GM23338 (cell line): ENCODE measurements at regions not wholly inside any gene's neighbourhood (a gene's known extent, or its start where the extent isn't known, plus 50 kb on each side); places are given as distances from the start of the nearest gene placed in this dataset.

ENCODE experiments used
- ATAC-seq: fragments of 200-7000 bp; cut with Tn5 transposase; 3 replicates; pipeline ENCODE4 v1.9.1; 2020
- DNase-seq: peaks from one replicate; pipeline ENCODE4 v3.0.0-alpha.2; 2015; ENCODE audit warnings: low spot score
- H2AFZ ChIP-seq: fragments of 200-600 bp; sonication (generic); 2 replicates; pipeline ENCODE4 v1.8.0; 2016; ENCODE audit warnings: antibody characterized with exemption, mild to moderate bottlenecking, moderate library complexity
- H3F3A ChIP-seq: fragments of 200-600 bp; sonication (generic); replicated peaks from 2 replicates; pipeline ENCODE4 v1.8.0; 2017; ENCODE audit warnings: antibody characterized with exemption, mixed run types, low read depth
- H3K27ac ChIP-seq: fragments of 200-600 bp; sonication (generic); 2 replicates; pipeline ENCODE4 v1.6.1; 2016; ENCODE audit warnings: low read depth
- H3K27me3 ChIP-seq: fragments of 200-600 bp; sonication (generic); 2 replicates; pipeline ENCODE4 v1.8.0; 2016; ENCODE audit warnings: mild to moderate bottlenecking, mixed run types, moderate library complexity; ENCODE audit not compliant: insufficient read depth
- H3K36me3 ChIP-seq: fragments of 200-600 bp; sonication (generic); 2 replicates; pipeline ENCODE4 v1.8.0; 2016; ENCODE audit warnings: mild to moderate bottlenecking; ENCODE audit not compliant: insufficient read depth
- H3K4me1 ChIP-seq: fragments of 200-600 bp; sonication (generic); 2 replicates; pipeline ENCODE4 v1.8.0; 2016; ENCODE audit warnings: mild to moderate bottlenecking, moderate library complexity; ENCODE audit not compliant: insufficient read depth
- H3K4me2 ChIP-seq: fragments of 200-600 bp; sonication (generic); 2 replicates; pipeline ENCODE4 v1.7.1; 2017; ENCODE audit warnings: mixed run types
- H3K4me3 ChIP-seq: fragments of 200-600 bp; sonication (generic); 2 replicates; pipeline ENCODE4 v1.6.1; 2016; ENCODE audit warnings: mixed run types
- H3K79me2 ChIP-seq: fragments of 200-600 bp; sonication (generic); replicated peaks from 2 replicates; pipeline ENCODE4 v1.8.0; 2017; ENCODE audit warnings: mild to moderate bottlenecking; ENCODE audit not compliant: insufficient read depth
- H3K9me2 ChIP-seq: fragments of 200-600 bp; sonication (generic); 2 replicates; pipeline ENCODE4 v1.8.0; 2017; ENCODE audit not compliant: insufficient read depth
- H4K20me1 ChIP-seq: fragments of 200-600 bp; sonication (generic); replicated peaks from 2 replicates; pipeline ENCODE4 v1.8.0; 2017; ENCODE audit warnings: mild to moderate bottlenecking; ENCODE audit not compliant: insufficient read depth
- H3K27ac Mint-ChIP-seq: 2 replicates; pipeline ENCODE4 v1.8.0; 2020; ENCODE audit warnings: inconsistent platforms, mild to moderate bottlenecking, moderate library complexity, mixed read lengths
- H3K27me3 Mint-ChIP-seq: 3 replicates; pipeline ENCODE4 v1.8.0; 2022; ENCODE audit warnings: low read depth, mild to moderate bottlenecking, moderate library complexity, mixed read lengths, inconsistent platforms; ENCODE audit not compliant: insufficient read depth, poor library complexity
- H3K36me3 Mint-ChIP-seq: 3 replicates; pipeline ENCODE4 v1.8.0; 2021; ENCODE audit warnings: low read depth, mild to moderate bottlenecking, inconsistent platforms, moderate library complexity, mixed read lengths
- H3K4me1 Mint-ChIP-seq: 3 replicates; pipeline ENCODE4 v1.8.0; 2020; ENCODE audit warnings: mild to moderate bottlenecking, inconsistent platforms, mixed read lengths
- H3K4me3 Mint-ChIP-seq: 3 replicates; pipeline ENCODE4 v1.8.0; 2021; ENCODE audit warnings: moderate library complexity, mild to moderate bottlenecking, inconsistent platforms, mixed read lengths
- H3K9me3 Mint-ChIP-seq: 3 replicates; pipeline ENCODE4 v1.8.0; 2020; ENCODE audit warnings: moderate library complexity, mild to moderate bottlenecking, inconsistent platforms, mixed read lengths
- CREB1 ChIP-seq: fragments of 250-450 bp; sonication (Bioruptor Pico); IDR thresholded peaks from 2 replicates; pipeline ENCODE4 v1.5.0; 2020; ENCODE audit warnings: low read depth, mild to moderate bottlenecking, moderate library complexity
- ETS1 ChIP-seq: IDR thresholded peaks from 2 replicates; pipeline ENCODE4 v1.6.1; 2016; ENCODE audit warnings: antibody characterized with exemption
- EZH2 ChIP-seq: fragments of 200-600 bp; sonication (generic); IDR thresholded peaks from one replicate; pipeline ENCODE4 v1.8.0; 2017; ENCODE audit warnings: antibody characterized with exemption, mild to moderate bottlenecking, low read depth; ENCODE audit not compliant: unreplicated experiment
- EZH2phosphoT487 ChIP-seq: fragments of 200-600 bp; sonication (generic); IDR thresholded peaks from one replicate; pipeline ENCODE4 v1.8.1; 2018; ENCODE audit warnings: antibody characterized with exemption; ENCODE audit not compliant: unreplicated experiment
- JUNB ChIP-seq: IDR thresholded peaks from one replicate; pipeline ENCODE4 v1.6.1; 2016; ENCODE audit warnings: antibody characterized with exemption; ENCODE audit not compliant: unreplicated experiment
- NANOG ChIP-seq: IDR thresholded peaks from 2 replicates; pipeline ENCODE4 v1.6.1; 2016; ENCODE audit warnings: antibody characterized with exemption, borderline replicate concordance
- REST ChIP-seq: IDR thresholded peaks from one replicate; pipeline ENCODE4 v1.6.1; 2018; ENCODE audit warnings: antibody characterized with exemption; ENCODE audit not compliant: unreplicated experiment
- ZNF114 ChIP-seq: fragments of 250-450 bp; sonication (Bioruptor Pico); IDR thresholded peaks from 2 replicates; pipeline ENCODE4 v1.5.0; 2020; ENCODE audit warnings: mild to moderate bottlenecking, moderate library complexity
- TF ChIP-seq, protein P1 (sequence below): fragments of 250-450 bp; sonication (Bioruptor Pico); IDR thresholded peaks from 2 replicates; pipeline ENCODE4 v1.5.0; 2020; ENCODE audit warnings: mild to moderate bottlenecking, moderate library complexity
- TF ChIP-seq, protein P2 (sequence below), 2 experiments: fragments of 200-600 bp in 1 of 2; sonication (generic) in 1 of 2; conservative IDR thresholded peaks; 2 replicates each; pipeline versions ENCODE4 v1.5.1 to v1.6.1; 2016 to 2017; ENCODE audit warnings: antibody characterized with exemption in 2 of 2, low read depth in 2 of 2, mild to moderate bottlenecking in 2 of 2, moderate library complexity in 1 of 2

GRCh38 chr12:91954747-91955146 is 190.9 kb downstream of the BTG1 start:
- Histone ChIP-seq H3F3A (no peaks in the 10 kb centered on the region), H3K36me3 (no peaks in the 10 kb centered on the region), H4K20me1 (no peaks in the 10 kb centered on the region), H3K4me3 (no peak overlapping the region), H3K4me2 (no peak overlapping the region), H3K4me1 (no peaks in the 10 kb centered on the region), H3K79me2 (no peaks in the 10 kb centered on the region), H3K9me2 (no peaks in the 10 kb centered on the region), H3K27me3 (no peaks in the 10 kb centered on the region), H2AFZ (0 out of 2 replicates have a peak overlapping the region, but pooled peaks have one; percentile 23), H3K27ac (no peak overlapping the region)
- Mint-ChIP-seq H3K27ac (no peak overlapping the region), H3K36me3 (no peaks in the 10 kb centered on the region), H3K27me3 (no peaks in the 10 kb centered on the region), H3K4me3 (no peak overlapping the region), H3K4me1 (no peaks in the 10 kb centered on the region), H3K9me3 (no peaks in the 10 kb centered on the region)
- DNase-seq (no peak), ATAC-seq (no peak)
- no peak for TF ChIP-seq JUNB
- no peak for TF ChIP-seq EZH2
- TF ChIP-seq, protein P1, sequence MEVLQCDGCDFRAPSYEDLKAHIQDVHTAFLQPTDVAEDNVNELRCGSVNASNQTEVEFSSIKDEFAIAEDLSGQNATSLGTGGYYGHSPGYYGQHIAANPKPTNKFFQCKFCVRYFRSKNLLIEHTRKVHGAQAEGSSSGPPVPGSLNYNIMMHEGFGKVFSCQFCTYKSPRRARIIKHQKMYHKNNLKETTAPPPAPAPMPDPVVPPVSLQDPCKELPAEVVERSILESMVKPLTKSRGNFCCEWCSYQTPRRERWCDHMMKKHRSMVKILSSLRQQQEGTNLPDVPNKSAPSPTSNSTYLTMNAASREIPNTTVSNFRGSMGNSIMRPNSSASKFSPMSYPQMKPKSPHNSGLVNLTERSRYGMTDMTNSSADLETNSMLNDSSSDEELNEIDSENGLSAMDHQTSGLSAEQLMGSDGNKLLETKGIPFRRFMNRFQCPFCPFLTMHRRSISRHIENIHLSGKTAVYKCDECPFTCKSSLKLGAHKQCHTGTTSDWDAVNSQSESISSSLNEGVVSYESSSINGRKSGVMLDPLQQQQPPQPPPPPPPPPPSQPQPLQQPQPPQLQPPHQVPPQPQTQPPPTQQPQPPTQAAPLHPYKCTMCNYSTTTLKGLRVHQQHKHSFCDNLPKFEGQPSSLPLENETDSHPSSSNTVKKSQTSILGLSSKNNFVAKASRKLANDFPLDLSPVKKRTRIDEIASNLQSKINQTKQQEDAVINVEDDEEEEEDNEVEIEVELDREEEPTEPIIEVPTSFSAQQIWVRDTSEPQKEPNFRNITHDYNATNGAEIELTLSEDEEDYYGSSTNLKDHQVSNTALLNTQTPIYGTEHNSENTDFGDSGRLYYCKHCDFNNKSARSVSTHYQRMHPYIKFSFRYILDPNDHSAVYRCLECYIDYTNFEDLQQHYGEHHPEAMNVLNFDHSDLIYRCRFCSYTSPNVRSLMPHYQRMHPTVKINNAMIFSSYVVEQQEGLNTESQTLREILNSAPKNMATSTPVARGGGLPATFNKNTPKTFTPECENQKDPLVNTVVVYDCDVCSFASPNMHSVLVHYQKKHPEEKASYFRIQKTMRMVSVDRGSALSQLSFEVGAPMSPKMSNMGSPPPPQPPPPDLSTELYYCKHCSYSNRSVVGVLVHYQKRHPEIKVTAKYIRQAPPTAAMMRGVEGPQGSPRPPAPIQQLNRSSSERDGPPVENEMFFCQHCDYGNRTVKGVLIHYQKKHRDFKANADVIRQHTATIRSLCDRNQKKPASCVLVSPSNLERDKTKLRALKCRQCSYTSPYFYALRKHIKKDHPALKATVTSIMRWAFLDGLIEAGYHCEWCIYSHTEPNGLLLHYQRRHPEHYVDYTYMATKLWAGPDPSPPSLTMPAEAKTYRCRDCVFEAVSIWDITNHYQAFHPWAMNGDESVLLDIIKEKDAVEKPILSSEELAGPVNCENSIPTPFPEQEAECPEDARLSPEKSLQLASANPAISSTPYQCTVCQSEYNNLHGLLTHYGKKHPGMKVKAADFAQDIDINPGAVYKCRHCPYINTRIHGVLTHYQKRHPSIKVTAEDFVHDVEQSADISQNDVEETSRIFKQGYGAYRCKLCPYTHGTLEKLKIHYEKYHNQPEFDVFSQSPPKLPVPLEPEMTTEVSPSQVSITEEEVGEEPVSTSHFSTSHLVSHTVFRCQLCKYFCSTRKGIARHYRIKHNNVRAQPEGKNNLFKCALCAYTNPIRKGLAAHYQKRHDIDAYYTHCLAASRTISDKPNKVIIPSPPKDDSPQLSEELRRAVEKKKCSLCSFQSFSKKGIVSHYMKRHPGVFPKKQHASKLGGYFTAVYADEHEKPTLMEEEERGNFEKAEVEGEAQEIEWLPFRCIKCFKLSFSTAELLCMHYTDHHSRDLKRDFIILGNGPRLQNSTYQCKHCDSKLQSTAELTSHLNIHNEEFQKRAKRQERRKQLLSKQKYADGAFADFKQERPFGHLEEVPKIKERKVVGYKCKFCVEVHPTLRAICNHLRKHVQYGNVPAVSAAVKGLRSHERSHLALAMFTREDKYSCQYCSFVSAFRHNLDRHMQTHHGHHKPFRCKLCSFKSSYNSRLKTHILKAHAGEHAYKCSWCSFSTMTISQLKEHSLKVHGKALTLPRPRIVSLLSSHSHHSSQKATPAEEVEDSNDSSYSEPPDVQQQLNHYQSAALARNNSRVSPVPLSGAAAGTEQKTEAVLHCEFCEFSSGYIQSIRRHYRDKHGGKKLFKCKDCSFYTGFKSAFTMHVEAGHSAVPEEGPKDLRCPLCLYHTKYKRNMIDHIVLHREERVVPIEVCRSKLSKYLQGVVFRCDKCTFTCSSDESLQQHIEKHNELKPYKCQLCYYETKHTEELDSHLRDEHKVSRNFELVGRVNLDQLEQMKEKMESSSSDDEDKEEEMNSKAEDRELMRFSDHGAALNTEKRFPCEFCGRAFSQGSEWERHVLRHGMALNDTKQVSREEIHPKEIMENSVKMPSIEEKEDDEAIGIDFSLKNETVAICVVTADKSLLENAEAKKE (CRISPR knock-in tag) = no peak
- no peak for TF ChIP-seq NANOG

- no peak overlapping the region for H3K4me3 ChIP-seq
- H3F3A ChIP-seq = no peaks in the 10 kb centered on the region
- Mint-ChIP-seq H3K27me3 (no peaks in the 10 kb centered on the region), H3K27ac (no peak overlapping the region), H3K4me1 (no peaks in the 10 kb centered on the region), H3K9me3 (no peaks in the 10 kb centered on the region), H3K36me3 (no peaks in the 10 kb centered on the region), H3K4me3 (no peak overlapping the region)
- no peaks in the 10 kb centered on the region for H3K9me2 ChIP-seq
- no peak for ATAC-seq
- no peaks in the 10 kb centered on the region for H3K79me2 ChIP-seq
- no peak for DNase-seq
- no peaks in the 10 kb centered on the region for H3K4me1 ChIP-seq
- no peaks in the 10 kb centered on the region for H4K20me1 ChIP-seq
- H2AFZ ChIP-seq = 0 out of 2 replicates have a peak overlapping the region, but pooled peaks have one; percentile 23
- H3K27me3 ChIP-seq = no peaks in the 10 kb centered on the region
- no peaks in the 10 kb centered on the region for H3K36me3 ChIP-seq
- no peak overlapping the region for H3K27ac ChIP-seq
- H3K4me2 ChIP-seq = no peak overlapping the region
- TF ChIP-seq EZH2phosphoT487 (no peak), NANOG (no peak), ZNF114 (CRISPR knock-in tag) (no peak), ETS1 (no peak), JUNB (no peak), REST (no peak), CREB1 (CRISPR knock-in tag) (no peak)
- TF ChIP-seq, protein P2, sequence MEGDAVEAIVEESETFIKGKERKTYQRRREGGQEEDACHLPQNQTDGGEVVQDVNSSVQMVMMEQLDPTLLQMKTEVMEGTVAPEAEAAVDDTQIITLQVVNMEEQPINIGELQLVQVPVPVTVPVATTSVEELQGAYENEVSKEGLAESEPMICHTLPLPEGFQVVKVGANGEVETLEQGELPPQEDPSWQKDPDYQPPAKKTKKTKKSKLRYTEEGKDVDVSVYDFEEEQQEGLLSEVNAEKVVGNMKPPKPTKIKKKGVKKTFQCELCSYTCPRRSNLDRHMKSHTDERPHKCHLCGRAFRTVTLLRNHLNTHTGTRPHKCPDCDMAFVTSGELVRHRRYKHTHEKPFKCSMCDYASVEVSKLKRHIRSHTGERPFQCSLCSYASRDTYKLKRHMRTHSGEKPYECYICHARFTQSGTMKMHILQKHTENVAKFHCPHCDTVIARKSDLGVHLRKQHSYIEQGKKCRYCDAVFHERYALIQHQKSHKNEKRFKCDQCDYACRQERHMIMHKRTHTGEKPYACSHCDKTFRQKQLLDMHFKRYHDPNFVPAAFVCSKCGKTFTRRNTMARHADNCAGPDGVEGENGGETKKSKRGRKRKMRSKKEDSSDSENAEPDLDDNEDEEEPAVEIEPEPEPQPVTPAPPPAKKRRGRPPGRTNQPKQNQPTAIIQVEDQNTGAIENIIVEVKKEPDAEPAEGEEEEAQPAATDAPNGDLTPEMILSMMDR (conservative IDR thresholded peaks at IDR 0.05; ENCODE audit: low read depth in 2 of 2) = no peak
Measured at GRCh38 chr12:91954326-91954725, 191.3 kb downstream of the BTG1 start.
